GM12878 (cell line): ENCODE measurements at regions not wholly inside any gene's neighbourhood (a gene's known extent, or its start where the extent isn't known, plus 50 kb on each side); places are given as distances from the start of the nearest gene placed in this dataset.

Source experiments
- ATAC-seq: fragments of 200-7000 bp; cut with Tn5 transposase; 3 replicates; pipeline ENCODE4 v1.9.1; 2020; ENCODE audit warnings: mild to moderate bottlenecking, moderate library complexity
- BruUV-seq: library from RNA; stranded (reverse); fragments of 400-500 nt; replicated peaks from 2 replicates; lab custom pipeline; 2021; lab: Mats Ljungman, UMichigan
- CTCF ChIA-PET: fragments of 300-600 bp; sonication (Branson Sonifier 250); formaldehyde crosslinking; extraction: SDS; loops from one replicate; lab custom pipeline; 2021; ENCODE audit warnings: inconsistent platforms; lab: Yijun Ruan, JAX
- POLR2A ChIA-PET: fragments of 350-600 bp; formaldehyde crosslinking; extraction: SDS; loops from one replicate; lab custom pipeline; 2021; ENCODE audit warnings: inconsistent platforms; lab: Charles Lee
- RAD21 ChIA-PET: fragments of 300-600 bp; sonication (Branson Sonifier 250); formaldehyde crosslinking; loops from one replicate; lab custom pipeline; 2023; ENCODE audit warnings: antibody characterized with exemption; ENCODE audit not compliant: unreplicated experiment; lab: Charles Lee
- SMC1A ChIA-PET: fragments of 300-600 bp; sonication (Branson Sonifier 250); formaldehyde crosslinking; loops from one replicate; lab custom pipeline; 2023; ENCODE audit not compliant: unreplicated experiment, uncharacterized antibody; lab: Charles Lee
- DNase-seq: peaks from one replicate; pipeline ENCODE4 v3.0.0-alpha.2; 2011; ENCODE audit warnings: low read depth, low spot score
- FAIRE-seq: peaks from 3 replicates; lab custom pipeline; 2011; peaks lifted over from hg19 to GRCh38; lab: Jason Lieb, UNC
- H2AFZ ChIP-seq: 2 replicates; pipeline ENCODE4 v1.6.0; 2011; ENCODE audit warnings: low read depth, low read length, control low read depth; ENCODE audit not compliant: control insufficient read depth
- H3K27ac ChIP-seq: 2 replicates; pipeline ENCODE4 v1.5.1; 2011; ENCODE audit warnings: control low read depth; ENCODE audit not compliant: control insufficient read depth, insufficient read depth
- H3K27me3 ChIP-seq, 2 experiments: replicated peaks in 1 of 2; 2 replicates each; pipeline versions ENCODE4 v1.6.0 to v1.6.1; 2011; ENCODE audit warnings: low read length in 1 of 2; ENCODE audit not compliant: control insufficient read depth in 2 of 2, insufficient read depth in 2 of 2
- H3K36me3 ChIP-seq, 2 experiments: 2 replicates each; pipeline ENCODE4 v1.5.1; 2011; ENCODE audit warnings: low read length in 1 of 2; ENCODE audit not compliant: control insufficient read depth in 2 of 2, insufficient read depth in 2 of 2
- H3K4me1 ChIP-seq: 2 replicates; pipeline ENCODE4 v1.6.1; 2011; ENCODE audit warnings: mild to moderate bottlenecking, low read length, moderate library complexity, mixed read lengths; ENCODE audit not compliant: control insufficient read depth, insufficient read depth
- H3K4me2 ChIP-seq: 2 replicates; pipeline ENCODE4 v1.6.0; 2011; ENCODE audit warnings: control low read depth; ENCODE audit not compliant: control insufficient read depth, insufficient read depth
- H3K4me3 ChIP-seq: fragments of 200-600 bp; sonication (generic); 2 replicates; pipeline ENCODE4 v1.5.1; 2016
- H3K79me2 ChIP-seq: 2 replicates; pipeline ENCODE4 v1.6.0; 2011; ENCODE audit warnings: low read length; ENCODE audit not compliant: control insufficient read depth, insufficient read depth
- H3K9ac ChIP-seq: 2 replicates; pipeline ENCODE4 v1.8.0; 2011; ENCODE audit warnings: low read length, control low read depth, mixed read lengths; ENCODE audit not compliant: control insufficient read depth, insufficient read depth
- H3K9me3 ChIP-seq: replicated peaks from 3 replicates; pipeline ENCODE4 v1.5.1; 2011; ENCODE audit warnings: mild to moderate bottlenecking, low read length; ENCODE audit not compliant: control insufficient read depth, insufficient read depth
- H4K20me1 ChIP-seq: 2 replicates; pipeline ENCODE4 v1.6.0; 2011; ENCODE audit not compliant: control insufficient read depth, insufficient read depth
- BCL11A ChIP-seq: IDR thresholded peaks from 2 replicates; pipeline ENCODE4 v1.6.1; 2011; ENCODE audit warnings: low read depth, low read length
- GATAD2B ChIP-seq: fragments of 450-650 bp; conservative IDR thresholded peaks from 2 replicates; pipeline ENCODE4 v1.6.1; 2017; ENCODE audit warnings: low read depth, mild to moderate bottlenecking, moderate library complexity
- SMAD1 ChIP-seq: fragments of 450-650 bp; IDR thresholded peaks from 2 replicates; pipeline ENCODE4 v1.6.1; 2018; ENCODE audit warnings: mild to moderate bottlenecking, low read depth; ENCODE audit not compliant: partially characterized antibody
- TCF3 ChIP-seq: IDR thresholded peaks from 2 replicates; pipeline ENCODE4 v1.6.1; 2012; ENCODE audit warnings: low read depth, mild to moderate bottlenecking, low read length, borderline replicate concordance; ENCODE audit not compliant: insufficient read depth
- ZBTB11 ChIP-seq: fragments of 450-650 bp; formaldehyde crosslinking; IDR thresholded peaks from 2 replicates; pipeline ENCODE4 v1.5.0; 2022; ENCODE audit warnings: mild to moderate bottlenecking, missing genetic modification characterization
- WGBS: methylation state at CpG from one replicate; pipeline ENCODE4 v1.1.6; 2016; ENCODE audit warnings: low lambda C conversion rate; ENCODE audit not compliant: insufficient replicate concordance, insufficient coverage; ENCODE audit errors: missing lambda C conversion rate; 5-methylcytosine and 5-hydroxymethylcytosine counted together
- in situ Hi-C: fragments of 300-500 bp; cut with MboI; formaldehyde crosslinking; loops from 9 replicates; pipeline ENCODE4 v1.14.3; 2018; ENCODE audit warnings: mixed read lengths
- intact Hi-C: fragments of 100-400 bp; cut with micrococcal nuclease; formaldehyde crosslinking; loops from one replicate; pipeline ENCODE4 v1.14.2; 2022; ENCODE audit not compliant: unreplicated experiment

- H3K27ac ChIP-seq: no peak overlapping the region
- in situ Hi-C loops (no loop called here), intact Hi-C loops (no loop called here)
- FAIRE-seq (no peak), ATAC-seq (no peak), DNase-seq (no peak)
- ChIA-PET POLR2A (no interaction called here), CTCF (no interaction called here), SMC1A (interaction anchor here (1.5 kb wide), 1 partner anchor 13 kb away, joined by 4 read pairs; no protein-coding TSS in a partner anchor), RAD21 (no interaction called here)
- H3K27me3 ChIP-seq: no peaks in the 10 kb centered on the region
- no peak overlapping the region for H3K4me2 ChIP-seq
- no peaks in the 10 kb centered on the region for H3K4me1 ChIP-seq
- no TSS peak for BruUV-seq
- TF ChIP-seq BCL11A (no peak), TCF3 (no peak), ZBTB11 (CRISPR knock-in tag) (no peak)
- H3K9me3 ChIP-seq: no peaks in the 10 kb centered on the region
- WGBS: 59% methylated on average over 3 of the region's 3 CpGs
- no peak overlapping the region for H2AFZ ChIP-seq
- no peaks in the 10 kb centered on the region for H3K79me2 ChIP-seq
- H3K4me3 ChIP-seq: no peak overlapping the region
- no peaks in the 10 kb centered on the region for H4K20me1 ChIP-seq
- H3K9ac ChIP-seq: no peak overlapping the region
- H3K36me3 ChIP-seq: no peaks in the 10 kb centered on the region
Measured at GRCh38 chr16:51670527-51670926, 519.5 kb upstream of the SALL1 start.

DNA sequence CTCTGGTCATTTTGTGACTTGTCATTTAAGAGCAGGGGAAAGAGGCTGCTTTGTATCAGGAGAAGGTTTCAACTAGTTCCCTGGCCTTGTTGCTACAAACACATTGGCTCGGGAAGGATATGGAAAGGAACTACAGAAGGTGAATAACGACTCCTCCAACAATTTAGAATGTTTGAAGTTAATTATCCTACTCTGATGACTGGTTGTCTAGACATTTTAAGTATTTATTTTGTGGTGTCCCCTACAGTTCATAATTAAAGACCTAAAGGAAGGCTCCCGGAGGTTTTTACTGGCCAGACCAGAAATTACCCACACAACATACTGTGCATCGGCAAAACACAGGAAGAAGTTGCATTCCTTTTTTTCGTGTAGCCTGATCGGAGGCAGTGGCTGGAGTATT is 515.8 kb upstream of the SALL1 start:
- WGBS: 12% methylated on average over 6 of the region's 6 CpGs
- no peak for TF ChIP-seq SMAD1
- TF ChIP-seq GATAD2B: no peak
- TF ChIP-seq, all 136 proteins: peak for 0
- Histone ChIP-seq H3K79me2 (no peaks in the 10 kb centered on the region), H3K27ac (no peak overlapping the region), H3K9ac (no peak overlapping the region), H4K20me1 (no peaks in the 10 kb centered on the region), H3K9me3 (no peaks in the 10 kb centered on the region), H3K4me1 (no peaks in the 10 kb centered on the region), H3K4me2 (no peak overlapping the region), H3K27me3 (no peaks in the 10 kb centered on the region), H3K4me3 (no peak overlapping the region), H3K36me3 (no peaks in the 10 kb centered on the region), H2AFZ (no peak overlapping the region)
- ChIA-PET CTCF (no interaction called here), RAD21 (no interaction called here), POLR2A (no interaction called here), SMC1A (interaction anchor here (0.6 to 1.1 kb wide), 2 partner anchors 15 to 462 kb away, joined by 3 to 4 read pairs; no protein-coding TSS in a partner anchor)
- intact Hi-C loops: no loop called here
- ATAC-seq (no peak), FAIRE-seq (no peak), DNase-seq (no peak)
- in situ Hi-C loops: no loop called here
- no TSS peak for BruUV-seq
